Colonic mucosa (tissue), 4 donors: ENCODE measurements at regions not wholly inside any gene's neighbourhood (a gene's known extent, or its start where the extent isn't known, plus 50 kb on each side); places are given as distances from the start of the nearest gene placed in this dataset.

Experiments used
- DNase-seq: peaks from one replicate; pipeline ENCODE4 v3.0.0-alpha.2; 2020
- H3K27ac ChIP-seq: fragments of 200-600 bp; one replicate; pipeline ENCODE4 v1.8.0; 2021
- H3K27me3 ChIP-seq: fragments of 200-600 bp; one replicate; pipeline ENCODE4 v1.8.0; 2021
- H3K36me3 ChIP-seq: fragments of 200-600 bp; one replicate; pipeline ENCODE4 v1.8.0; 2021
- H3K4me1 ChIP-seq: fragments of 200-600 bp; one replicate; pipeline ENCODE4 v1.8.0; 2021; ENCODE audit warnings: mild to moderate bottlenecking
- H3K4me3 ChIP-seq: fragments of 200-600 bp; one replicate; pipeline ENCODE4 v1.8.0; 2021
- H3K9ac ChIP-seq, 2 donors: one replicate each; pipeline ENCODE4 v1.7.0; 2013; ENCODE audit warnings: control low read depth in 2 of 2, low read depth in 2 of 2, low read length in 2 of 2
- H3K9me3 ChIP-seq: fragments of 200-600 bp; one replicate; pipeline ENCODE4 v1.8.0; 2021
- intact Hi-C: fragments of 100-400 bp; cut with DNase I; formaldehyde crosslinking; loops from one replicate; pipeline ENCODE4 v1.14.1; 2022
- TF ChIP-seq, protein P1 (sequence below): fragments of 200-600 bp; IDR thresholded peaks from one replicate; pipeline ENCODE4 v1.8.0; 2022; ENCODE audit warnings: antibody characterized with exemption, mild to moderate bottlenecking
- donor health status: healthy.
- donor health status: DM: no; HTN: no; CAD: no.
- donor health status: DM: no; HTN: no; CAD: no.

DNA sequence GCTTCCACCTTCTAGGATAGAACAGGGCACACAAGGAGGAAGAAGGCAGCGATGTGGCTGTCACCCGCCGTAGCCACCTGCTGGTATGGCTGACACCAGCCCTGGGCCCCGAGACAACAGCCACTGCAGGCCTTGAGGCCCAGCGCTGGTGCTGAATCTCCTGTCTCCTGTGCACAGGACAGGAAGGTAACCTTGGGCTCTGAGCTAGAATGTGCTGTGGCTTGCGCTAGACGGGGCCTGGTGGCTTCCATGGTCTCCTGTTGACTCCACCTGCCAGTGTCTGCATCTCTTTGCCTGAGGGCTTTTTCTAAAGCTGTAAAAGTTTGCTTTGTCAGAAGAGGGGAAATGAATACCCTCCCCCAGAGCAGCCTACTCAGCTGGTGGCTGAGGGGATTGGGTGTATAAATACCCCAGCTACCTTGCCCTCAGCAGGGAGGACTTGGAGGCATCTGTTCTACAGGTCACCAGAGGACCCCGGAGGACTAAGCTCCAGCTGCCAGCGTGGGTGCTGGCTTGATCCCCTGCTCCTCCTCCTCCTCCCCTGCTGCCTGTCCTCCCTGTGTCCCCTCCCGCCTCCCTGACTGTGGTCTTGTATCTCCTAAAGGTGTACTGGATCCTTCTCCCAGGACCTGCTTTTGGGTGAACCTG lies 76.1 kb upstream of the SDK2 start:
- TF ChIP-seq, protein P1, sequence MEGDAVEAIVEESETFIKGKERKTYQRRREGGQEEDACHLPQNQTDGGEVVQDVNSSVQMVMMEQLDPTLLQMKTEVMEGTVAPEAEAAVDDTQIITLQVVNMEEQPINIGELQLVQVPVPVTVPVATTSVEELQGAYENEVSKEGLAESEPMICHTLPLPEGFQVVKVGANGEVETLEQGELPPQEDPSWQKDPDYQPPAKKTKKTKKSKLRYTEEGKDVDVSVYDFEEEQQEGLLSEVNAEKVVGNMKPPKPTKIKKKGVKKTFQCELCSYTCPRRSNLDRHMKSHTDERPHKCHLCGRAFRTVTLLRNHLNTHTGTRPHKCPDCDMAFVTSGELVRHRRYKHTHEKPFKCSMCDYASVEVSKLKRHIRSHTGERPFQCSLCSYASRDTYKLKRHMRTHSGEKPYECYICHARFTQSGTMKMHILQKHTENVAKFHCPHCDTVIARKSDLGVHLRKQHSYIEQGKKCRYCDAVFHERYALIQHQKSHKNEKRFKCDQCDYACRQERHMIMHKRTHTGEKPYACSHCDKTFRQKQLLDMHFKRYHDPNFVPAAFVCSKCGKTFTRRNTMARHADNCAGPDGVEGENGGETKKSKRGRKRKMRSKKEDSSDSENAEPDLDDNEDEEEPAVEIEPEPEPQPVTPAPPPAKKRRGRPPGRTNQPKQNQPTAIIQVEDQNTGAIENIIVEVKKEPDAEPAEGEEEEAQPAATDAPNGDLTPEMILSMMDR: no peak
- Histone ChIP-seq H3K4me3 (no peak overlapping the region), H3K9me3 (no peaks in the 10 kb centered on the region), H3K27me3 (no peaks in the 10 kb centered on the region), H3K36me3 (no peaks in the 10 kb centered on the region), H3K27ac (no peak overlapping the region), H3K4me1 (no peaks in the 10 kb centered on the region), H3K9ac (no peak overlapping the region)
- intact Hi-C loops: no loop called here
- DNase-seq: no peak

DNA sequence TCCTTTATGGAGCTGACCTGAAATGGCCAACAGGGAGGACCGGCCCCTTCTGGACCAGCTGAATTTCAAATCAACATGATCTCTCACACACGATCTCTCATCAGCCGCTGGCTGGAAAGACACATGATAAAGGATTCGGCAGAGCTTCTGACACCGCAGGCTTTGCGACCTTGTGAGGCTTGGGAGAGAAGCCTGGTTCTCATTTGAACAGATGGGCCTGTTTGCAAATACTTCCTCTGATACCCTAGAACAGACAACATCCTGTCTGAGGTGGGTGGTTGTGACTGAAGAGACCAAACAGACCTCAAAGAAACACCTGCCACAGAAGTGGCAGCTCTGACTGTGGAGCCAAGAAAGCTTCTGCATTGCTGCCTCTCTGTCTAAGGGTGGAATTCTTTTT lies 77.9 kb upstream of the SDK2 start:
- no peak for DNase-seq
- intact Hi-C loops: no loop called here
- H3K9me3 ChIP-seq: no peaks in the 10 kb centered on the region

DNA sequence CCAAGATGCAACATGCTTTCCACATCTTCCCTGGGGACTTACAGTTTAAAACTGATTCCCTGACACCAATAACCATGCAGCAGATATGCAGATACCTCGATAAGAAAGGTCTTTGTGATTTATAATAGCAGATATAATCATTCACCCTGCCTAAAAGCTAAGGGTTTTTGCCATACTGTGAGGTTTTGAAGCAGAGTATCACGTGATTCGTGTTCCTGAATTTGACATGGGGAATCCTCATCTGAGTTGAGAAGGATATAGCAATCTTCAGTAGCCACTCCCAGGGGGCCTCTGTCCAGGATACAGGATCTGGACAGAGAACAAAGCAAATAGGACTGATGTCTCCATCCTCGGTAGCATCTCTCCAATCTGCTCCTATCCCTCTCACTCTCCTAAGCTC lies 79.1 kb upstream of the SDK2 start:
- intact Hi-C loops: no loop called here
- H3K27ac ChIP-seq: no peak overlapping the region
- no peaks in the 10 kb centered on the region for H3K4me1 ChIP-seq
- DNase-seq: no peak
- H3K9me3 ChIP-seq: no peaks in the 10 kb centered on the region
- H3K36me3 ChIP-seq: no peaks in the 10 kb centered on the region
- no peak overlapping the region for H3K9ac ChIP-seq
- TF ChIP-seq, protein P1: no peak
- no peak overlapping the region for H3K4me3 ChIP-seq
- no peaks in the 10 kb centered on the region for H3K27me3 ChIP-seq

More for the DNA sequence above, 77.9 kb upstream of the SDK2 start:
- no peak overlapping the region for H3K9ac ChIP-seq
- no peaks in the 10 kb centered on the region for H3K4me1 ChIP-seq
- no peaks in the 10 kb centered on the region for H3K27me3 ChIP-seq
- TF ChIP-seq, protein P1: no peak
- H3K36me3 ChIP-seq: no peaks in the 10 kb centered on the region
- H3K4me3 ChIP-seq: no peak overlapping the region
- H3K27ac ChIP-seq: no peak overlapping the region

DNA sequence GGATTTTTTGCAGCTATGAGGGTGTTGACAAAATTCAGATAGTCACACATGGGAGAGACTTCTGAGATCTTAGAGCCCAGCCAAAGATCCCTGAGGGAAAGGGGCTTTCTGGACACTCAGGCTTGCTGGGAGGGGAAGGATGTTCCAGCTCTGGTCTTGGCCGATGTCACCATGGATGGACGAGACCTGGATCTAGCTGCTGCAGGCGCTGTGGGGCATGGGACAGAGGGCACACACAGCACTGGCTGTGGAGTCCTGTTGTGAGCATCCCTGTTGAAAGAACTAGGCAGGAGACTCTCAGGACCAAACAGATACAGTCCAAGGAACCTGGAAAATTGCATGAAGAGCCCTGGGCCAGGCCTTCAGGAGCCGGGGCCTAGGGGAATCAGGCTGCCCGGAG lies 80.1 kb upstream of the SDK2 start:
- TF ChIP-seq, protein P1: no peak
- intact Hi-C loops: no loop called here
- H3K27ac ChIP-seq: no peak overlapping the region

DNA sequence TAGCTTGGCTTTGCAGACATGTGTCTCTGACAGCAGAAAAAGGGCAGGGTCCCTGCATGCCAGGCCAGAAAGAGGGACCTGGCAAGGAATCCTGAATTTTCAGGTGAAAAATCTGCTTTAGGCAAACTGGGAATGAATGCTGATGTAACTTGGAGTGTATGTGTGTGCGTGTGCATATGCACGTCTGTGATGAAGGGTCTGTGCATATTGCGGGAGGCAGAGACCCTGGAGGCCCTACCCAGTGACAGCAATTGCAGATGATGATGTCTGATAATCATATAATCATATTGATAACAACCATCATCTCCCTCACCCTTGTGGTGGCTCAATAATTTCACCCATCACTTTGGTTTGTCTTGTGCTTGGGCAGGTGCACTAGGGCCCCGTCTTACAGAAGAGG lies 80.7 kb upstream of the SDK2 start:
- no peak overlapping the region for H3K4me3 ChIP-seq
- no peaks in the 10 kb centered on the region for H3K9me3 ChIP-seq
- no peak overlapping the region for H3K27ac ChIP-seq
- DNase-seq: no peak
- intact Hi-C loops: no loop called here
- TF ChIP-seq, protein P1: no peak
- no peaks in the 10 kb centered on the region for H3K27me3 ChIP-seq
- H3K9ac ChIP-seq: no peak overlapping the region
- H3K36me3 ChIP-seq: no peaks in the 10 kb centered on the region
- no peaks in the 10 kb centered on the region for H3K4me1 ChIP-seq

More for the DNA sequence above, 80.1 kb upstream of the SDK2 start:
- Histone ChIP-seq H3K9me3 (no peaks in the 10 kb centered on the region), H3K4me3 (no peak overlapping the region), H3K9ac (no peak overlapping the region), H3K27me3 (no peaks in the 10 kb centered on the region), H3K36me3 (no peaks in the 10 kb centered on the region), H3K4me1 (no peaks in the 10 kb centered on the region)
- DNase-seq: no peak
